ENCODE measurements at regions not wholly inside any gene's neighbourhood (a gene's known extent, or its start where the extent isn't known, plus 50 kb on each side); places are given as distances from the start of the nearest gene placed in this dataset.

DNA sequence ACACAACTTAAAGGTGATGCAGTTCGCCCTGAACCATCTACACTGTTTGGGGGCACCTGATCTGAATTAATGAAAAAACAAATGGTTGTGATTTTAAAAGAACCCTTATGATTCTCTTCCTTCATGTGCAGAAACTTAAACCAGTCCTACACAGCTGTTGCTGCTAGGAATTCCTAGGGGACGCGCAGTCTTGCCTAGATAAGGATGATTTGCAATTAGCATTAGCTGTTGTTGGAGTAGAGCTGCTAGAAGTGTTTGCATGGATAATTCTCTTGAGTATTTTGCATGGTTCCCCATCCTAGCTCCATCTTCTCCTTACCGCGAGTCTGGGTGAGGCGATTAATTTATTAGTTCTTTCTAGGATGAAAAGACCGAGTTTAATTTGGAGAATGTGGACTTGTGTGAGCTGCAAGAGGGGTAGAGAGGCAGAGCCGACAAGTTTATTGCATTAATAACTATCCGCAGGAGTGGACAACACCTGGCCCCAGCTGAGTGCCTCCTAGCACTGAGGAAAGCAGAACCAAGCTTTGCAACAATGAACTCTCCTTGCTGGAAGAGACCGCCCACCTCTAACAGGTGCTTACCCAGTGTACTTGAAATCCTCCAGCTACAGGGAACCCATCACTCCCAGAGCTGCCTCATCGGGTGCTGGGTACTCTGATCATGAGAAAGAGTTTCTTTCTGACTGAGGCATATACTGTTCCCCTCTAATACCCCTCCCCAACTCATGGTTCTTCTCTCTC, 75.0 kb upstream of the WNT7A start:
- no peak for DNase-seq

DNA sequence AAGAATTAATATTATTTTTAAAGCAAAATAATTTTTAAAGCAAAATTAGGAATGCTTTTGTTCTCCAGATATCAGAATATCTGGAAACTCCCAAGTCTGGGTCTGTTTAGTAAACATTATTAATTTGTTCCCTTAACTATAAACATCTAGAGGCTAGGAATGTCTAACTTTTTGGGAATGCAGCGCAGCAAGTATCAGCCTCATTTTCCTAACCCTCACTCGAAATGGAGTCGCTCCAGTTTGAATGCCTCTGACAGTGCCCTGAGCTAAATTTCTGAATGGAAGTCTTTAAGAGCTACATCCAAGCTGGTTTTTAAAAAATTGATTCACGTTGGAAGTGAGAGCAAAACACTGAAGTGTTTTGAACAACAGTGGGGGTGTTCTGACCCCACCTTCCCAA, 74.4 kb upstream of the WNT7A start:
- DNase-seq, result no peak

DNA sequence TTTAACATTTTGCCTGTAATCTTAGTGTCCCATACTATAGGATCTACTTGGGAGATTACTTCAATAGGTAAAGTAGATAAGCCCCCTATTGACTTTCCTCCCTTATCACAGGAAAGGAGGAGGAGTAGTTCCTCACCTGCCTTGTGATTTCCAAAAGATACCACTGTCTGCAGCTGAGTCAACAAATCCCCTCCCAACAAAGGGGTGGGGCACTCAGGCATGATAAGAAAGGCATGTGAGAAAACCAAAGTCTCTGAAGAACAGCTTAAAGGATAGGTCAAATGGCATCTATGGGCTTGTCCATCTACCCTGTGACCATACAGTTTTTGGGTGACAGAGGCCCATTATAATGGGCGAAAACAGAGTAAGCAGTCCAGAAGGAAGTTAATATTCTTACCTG, 71.3 kb upstream of the WNT7A start:
- no peak for DNase-seq

DNA sequence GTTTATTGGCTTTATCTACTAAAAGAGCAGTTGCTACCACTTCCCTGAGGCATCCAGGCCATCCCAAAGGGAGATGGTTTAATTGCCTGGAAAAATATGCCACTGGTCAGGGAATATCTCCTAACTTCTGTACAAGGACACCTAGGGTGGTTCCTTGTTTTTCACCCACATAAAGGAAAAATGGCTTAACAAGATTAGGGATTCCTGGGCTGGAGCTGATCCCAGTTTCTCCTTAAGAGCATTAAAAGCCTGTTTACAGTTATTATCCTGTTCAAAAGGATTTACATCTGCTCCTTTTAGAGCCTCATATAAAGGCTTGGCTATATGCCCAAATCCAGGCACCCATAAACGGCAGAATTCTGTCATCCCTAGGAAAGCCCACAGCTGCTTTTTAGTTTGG, 70.2 kb upstream of the WNT7A start:
- DNase-seq, result peak; percentile 33

DNA sequence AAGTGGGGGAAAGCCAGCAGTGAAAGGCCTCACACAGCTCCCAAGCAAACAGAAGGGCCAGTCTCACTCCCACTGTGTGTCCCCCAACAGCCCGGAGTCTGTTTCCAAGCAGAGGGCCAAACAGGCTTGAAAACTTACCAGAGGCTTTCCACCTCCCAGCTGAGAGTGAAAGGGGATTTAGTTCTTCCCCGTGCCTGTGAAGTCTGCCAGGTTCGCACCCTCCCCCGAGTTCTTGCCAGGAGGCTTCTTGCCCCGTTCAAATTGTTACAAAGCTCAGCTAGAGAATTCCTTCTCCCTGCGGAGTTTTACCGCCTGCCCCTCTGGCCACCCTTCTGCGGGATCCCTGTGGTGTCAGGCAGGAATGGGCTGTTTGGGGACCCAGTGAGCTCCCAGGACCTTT, 68.0 kb upstream of the WNT7A start:
- DNase-seq, result no peak

DNA sequence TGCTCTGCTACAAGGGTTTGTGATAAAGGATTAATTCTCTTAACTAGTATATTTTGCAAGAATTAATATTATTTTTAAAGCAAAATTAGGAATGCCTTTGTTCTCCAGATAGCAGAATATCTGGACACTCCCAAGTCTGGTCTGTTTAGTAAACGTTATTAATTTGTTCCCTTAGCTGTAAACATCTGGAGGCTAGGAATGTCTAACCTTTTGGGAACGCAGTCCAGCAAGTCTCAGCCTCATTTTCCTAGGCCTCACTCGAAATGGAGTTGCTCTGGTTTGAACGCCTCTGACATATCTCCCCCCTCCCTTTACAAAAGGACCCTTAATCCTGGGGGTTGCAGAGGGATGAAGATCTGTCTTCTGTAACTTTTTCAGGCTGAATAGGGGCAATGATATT, 59.3 kb upstream of the WNT7A start:
- no peak for DNase-seq

DNA sequence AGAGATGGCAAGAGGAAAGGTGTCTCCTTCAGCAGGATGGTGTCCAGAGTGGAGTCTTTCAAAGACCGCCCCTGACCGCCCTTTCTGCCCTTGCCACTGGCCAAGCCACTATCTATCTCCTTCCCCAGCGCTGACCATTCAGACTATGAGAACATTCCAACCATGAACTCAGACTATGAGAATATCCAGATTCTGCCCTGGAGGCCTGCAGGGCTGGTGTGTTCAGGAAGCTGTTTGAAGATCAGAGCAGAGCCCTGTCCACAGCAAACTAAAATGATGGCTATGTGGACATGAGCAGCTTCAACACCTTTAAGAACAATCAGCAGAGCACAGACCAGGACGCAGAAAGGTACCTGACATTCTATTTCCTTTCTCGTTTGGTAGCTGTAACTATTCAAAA, 57.3 kb upstream of the WNT7A start:
- DNase-seq, result no peak

DNA sequence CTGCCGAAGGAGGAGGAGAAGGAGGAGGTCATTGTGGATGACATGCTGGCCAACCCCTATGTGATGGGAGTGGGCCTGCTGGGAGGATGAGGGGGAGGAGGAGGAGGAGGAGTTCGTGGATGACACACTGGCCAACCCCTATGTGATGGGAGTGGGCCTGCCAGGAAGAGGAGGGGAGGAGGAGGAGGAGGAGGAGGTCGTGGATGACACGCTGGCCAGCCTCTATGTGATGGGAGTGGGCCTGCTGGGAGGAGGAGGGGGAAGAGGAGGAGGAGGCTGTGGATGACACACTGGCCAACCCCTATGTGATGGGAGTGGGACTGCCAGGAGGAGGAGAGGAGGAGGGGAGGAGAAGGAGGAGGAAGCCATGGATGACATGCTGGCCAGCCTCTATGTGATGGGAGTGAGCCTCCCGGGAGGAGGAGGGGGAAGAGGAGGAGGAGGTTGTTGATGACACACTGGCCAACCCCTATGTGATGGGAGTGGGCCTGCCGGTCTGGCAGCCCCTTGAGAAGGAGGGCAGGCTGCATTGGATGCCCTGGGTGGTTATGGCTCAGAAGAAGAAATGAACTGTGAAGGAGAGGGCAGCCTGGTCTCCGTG, 55.7 kb upstream of the WNT7A start:
- DNase-seq, result no peak

DNA sequence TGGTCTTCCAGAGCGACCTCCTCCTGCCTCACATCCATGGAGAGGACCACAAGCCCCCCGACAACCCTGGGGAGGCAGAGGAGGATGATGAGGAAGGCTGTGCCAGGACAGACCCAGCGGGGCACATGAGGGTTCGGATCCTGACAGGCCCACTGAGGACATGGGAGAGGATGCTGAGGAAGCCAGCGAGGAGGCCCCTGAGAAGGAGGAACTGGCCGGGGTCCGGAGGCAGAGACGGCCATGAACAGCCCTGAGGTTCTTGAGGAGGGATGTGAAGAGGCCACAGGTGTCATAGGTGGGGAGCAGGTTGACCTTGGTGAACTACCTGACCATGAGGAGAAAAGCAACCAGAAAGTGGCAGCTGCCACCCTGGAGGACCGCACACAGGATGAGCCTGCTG, 54.9 kb upstream of the WNT7A start:
- DNase-seq, result no peak

DNA sequence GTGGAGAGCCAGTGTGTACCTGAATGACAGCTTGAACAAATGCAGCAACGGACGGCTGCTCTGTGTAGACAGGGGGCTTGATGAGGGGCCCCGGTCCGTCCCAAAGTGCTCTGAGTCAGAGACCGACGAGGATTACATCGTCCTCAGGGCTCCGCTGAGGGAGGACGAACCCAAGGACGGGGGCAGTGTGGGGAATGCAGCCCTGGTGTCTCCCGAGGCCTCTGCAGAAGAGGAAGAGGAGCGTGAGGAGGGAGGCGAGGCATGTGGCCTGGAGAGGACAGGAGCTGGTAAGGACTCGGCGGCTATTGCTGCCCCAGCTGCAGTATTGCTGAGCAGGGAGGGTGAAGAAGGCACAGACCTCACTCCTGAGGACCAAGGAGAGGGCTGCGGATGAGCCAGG, 54.4 kb upstream of the WNT7A start:
- no peak for DNase-seq

DNA sequence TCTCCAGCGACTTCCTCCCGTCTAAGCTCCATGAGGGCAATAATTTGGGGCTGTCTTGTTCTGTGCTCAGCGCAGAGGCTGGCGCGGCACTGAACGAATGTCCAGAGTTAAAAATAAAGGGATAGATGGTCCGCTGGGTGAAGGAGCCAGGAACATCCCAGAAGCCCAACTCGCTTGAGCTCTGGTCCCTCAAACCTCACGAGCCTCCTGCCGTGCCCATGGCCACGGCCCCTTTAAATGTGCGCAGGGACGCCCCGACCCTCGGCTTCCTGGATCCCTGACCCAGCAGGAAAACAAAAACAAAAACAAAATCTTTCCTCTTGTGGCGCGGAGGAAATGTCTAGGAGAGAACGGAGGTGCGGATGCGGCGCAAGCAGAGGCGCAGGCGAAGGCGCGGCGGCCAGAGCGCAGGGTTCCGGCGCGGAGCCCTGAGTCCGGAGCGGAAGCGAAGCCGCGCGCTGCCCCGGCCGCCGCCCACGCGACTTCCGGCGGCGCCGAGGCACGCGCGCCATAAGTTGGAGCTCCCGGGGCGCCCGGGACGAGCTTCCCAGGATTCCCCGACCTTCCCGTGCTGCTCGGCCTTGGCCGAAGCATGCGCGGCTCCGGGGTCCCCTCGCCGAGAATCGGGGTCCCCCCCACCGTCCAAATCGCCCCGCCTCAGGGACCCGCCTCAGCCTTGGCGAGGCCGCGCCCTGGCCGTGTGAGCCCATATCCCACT, 52.9 kb upstream of the WNT7A start:
- DNase-seq, result no peak

DNA sequence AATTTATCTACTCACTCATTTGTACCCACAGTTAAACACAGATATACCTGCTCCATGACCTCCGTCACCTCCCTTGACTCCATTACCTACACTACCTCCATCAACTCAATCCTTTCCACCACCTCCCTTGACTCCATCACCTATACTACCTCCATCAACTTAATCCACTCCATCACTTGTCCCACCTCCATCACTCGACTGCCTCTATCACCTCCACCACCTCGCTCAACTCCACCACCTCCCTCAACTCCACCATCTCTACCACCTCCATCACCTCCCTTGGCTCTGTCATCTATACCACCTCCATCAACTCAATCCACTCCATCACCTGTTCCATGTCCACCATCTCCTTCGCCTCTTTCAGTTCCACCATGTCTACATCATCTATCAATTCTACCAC, 51.3 kb upstream of the WNT7A start:
- DNase-seq, result no peak

All from COR-L47 (cell line).